ENCODE measurements at regions not wholly inside any gene's neighbourhood (a gene's known extent, or its start where the extent isn't known, plus 50 kb on each side); places are given as distances from the start of the nearest gene placed in this dataset.

DNA sequence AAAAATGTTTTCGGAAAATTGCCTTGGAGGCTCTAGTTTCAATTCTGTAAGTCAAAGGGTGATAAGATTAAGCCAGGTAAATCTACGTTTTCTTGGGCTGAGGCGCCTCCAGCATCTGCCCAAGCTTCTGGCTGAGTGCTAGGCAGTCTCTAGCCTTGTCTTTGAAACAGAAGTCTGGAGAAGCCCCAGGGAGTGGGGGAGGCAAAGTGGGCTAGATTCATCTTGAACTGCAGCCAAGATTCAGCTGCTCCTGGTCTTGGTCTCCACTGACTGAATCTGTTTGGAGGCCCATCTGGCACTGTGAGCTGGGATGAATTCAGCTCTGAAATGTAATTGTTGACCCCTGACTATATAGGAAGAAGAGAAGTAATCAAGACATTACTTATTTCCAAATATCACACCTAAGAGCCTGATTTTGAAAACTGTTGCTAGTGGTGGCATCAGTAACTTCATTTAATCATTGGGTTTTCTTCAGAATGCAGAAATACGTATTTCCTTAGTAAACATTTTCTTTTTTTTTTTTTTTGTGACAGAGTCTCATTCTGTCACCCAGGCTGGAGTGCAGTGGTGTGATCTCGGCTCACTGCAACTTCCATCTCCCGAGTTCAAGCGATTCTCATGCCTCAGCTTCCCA lies 187.3 kb upstream of the LEF1 start:
- FAIRE-seq (no peak), DNase-seq (ENCODE audit: low read depth) (no peak)
- Histone ChIP-seq H3K36me3 (ENCODE audit: control insufficient read depth, insufficient read depth, low read length) (no peaks in the 10 kb centered on the region), H3K27me3 (ENCODE audit: control insufficient read depth, insufficient read depth, low read length) (peaks cover 5% of the 10 kb centered on the region), H3K4me3 (ENCODE audit: low read depth, low read length) (no peak overlapping the region)
- TF ChIP-seq, protein P1, sequence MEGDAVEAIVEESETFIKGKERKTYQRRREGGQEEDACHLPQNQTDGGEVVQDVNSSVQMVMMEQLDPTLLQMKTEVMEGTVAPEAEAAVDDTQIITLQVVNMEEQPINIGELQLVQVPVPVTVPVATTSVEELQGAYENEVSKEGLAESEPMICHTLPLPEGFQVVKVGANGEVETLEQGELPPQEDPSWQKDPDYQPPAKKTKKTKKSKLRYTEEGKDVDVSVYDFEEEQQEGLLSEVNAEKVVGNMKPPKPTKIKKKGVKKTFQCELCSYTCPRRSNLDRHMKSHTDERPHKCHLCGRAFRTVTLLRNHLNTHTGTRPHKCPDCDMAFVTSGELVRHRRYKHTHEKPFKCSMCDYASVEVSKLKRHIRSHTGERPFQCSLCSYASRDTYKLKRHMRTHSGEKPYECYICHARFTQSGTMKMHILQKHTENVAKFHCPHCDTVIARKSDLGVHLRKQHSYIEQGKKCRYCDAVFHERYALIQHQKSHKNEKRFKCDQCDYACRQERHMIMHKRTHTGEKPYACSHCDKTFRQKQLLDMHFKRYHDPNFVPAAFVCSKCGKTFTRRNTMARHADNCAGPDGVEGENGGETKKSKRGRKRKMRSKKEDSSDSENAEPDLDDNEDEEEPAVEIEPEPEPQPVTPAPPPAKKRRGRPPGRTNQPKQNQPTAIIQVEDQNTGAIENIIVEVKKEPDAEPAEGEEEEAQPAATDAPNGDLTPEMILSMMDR (IDR thresholded peaks at IDR 0.05; ENCODE audit: insufficient read depth, low read length, severe bottlenecking): no peak

DNA sequence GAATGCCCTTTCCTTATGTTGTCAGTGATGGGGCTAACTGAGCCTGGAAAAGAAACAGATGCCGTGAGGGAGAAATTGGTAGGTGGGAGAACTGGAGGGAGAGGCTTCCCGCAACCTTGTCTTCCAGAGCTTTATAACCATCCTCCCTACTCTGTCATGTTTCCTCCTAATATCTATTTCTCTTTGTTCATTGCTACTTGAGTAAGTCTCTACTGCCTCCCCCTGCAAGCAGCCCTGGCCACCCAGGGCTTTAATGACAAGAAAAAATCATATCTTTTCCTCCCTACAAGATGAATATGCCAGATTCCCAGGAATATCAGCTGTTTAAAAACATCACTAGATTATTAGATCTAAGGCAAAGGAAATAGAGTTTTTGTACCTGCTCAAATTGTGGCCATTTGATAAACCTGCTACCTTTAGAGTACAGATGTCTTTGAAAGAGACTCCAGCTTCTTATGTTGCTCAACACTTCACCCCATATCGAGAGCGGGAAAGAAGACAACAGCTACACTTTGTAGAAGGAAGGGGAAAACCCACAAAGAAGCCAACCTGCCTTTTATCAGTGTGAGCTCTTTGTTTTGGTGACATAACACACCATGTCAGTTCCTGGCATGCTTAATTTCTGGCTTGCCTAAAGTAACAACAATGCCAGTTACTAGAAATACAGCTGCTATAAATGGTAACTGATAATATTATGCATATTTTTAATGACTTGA lies 186.6 kb upstream of the LEF1 start:
- TF ChIP-seq, protein P1 (IDR thresholded peaks at IDR 0.05; ENCODE audit: insufficient read depth, low read length, severe bottlenecking): no peak
- Histone ChIP-seq H3K36me3 (ENCODE audit: control insufficient read depth, insufficient read depth, low read length) (no peaks in the 10 kb centered on the region), H3K27me3 (ENCODE audit: control insufficient read depth, insufficient read depth, low read length) (peaks cover 5% of the 10 kb centered on the region), H3K4me3 (ENCODE audit: low read depth, low read length) (no peak overlapping the region)
- FAIRE-seq: no peak
- DNase-seq (ENCODE audit: low read depth): no peak

GRCh38 chr4:108352664-108353308 lies 184.1 kb upstream of the LEF1 start:
- FAIRE-seq (no peak), DNase-seq (ENCODE audit: low read depth) (no peak)
- TF ChIP-seq, protein P1 (IDR thresholded peaks at IDR 0.05; ENCODE audit: insufficient read depth, low read length, severe bottlenecking): no peak
- no peak overlapping the region for H3K4me3 ChIP-seq (ENCODE audit: low read depth, low read length)
- H3K36me3 ChIP-seq (ENCODE audit: control insufficient read depth, insufficient read depth, low read length): no peaks in the 10 kb centered on the region
- H3K27me3 ChIP-seq (ENCODE audit: control insufficient read depth, insufficient read depth, low read length): peaks cover 5% of the 10 kb centered on the region

DNA sequence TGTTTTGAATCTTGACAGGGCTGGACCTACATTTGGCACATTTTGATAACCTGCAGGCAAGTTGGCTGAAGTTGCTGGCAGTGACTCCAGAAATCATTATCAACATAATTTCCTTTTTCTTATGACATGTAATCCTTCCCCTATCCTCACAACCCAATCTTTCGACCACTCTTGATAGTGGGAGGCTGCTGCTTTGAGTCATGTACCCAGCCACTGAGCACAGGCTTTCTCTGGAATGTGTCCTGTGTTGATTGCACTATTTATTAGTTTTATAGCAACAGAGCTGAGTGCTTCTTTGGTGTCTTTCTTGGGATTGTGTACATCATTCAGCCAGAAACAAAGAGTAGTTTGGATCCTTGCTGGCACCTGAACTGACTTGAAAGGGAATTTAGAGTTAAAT lies 183.1 kb upstream of the LEF1 start:
- TF ChIP-seq, protein P1 (IDR thresholded peaks at IDR 0.05; ENCODE audit: insufficient read depth, low read length, severe bottlenecking): no peak
- DNase-seq (ENCODE audit: low read depth) (no peak), FAIRE-seq (no peak)
- H3K4me3 ChIP-seq (ENCODE audit: low read depth, low read length): no peak overlapping the region
- H3K27me3 ChIP-seq (ENCODE audit: control insufficient read depth, insufficient read depth, low read length): peaks cover 5% of the 10 kb centered on the region
- no peaks in the 10 kb centered on the region for H3K36me3 ChIP-seq (ENCODE audit: control insufficient read depth, insufficient read depth, low read length)

DNA sequence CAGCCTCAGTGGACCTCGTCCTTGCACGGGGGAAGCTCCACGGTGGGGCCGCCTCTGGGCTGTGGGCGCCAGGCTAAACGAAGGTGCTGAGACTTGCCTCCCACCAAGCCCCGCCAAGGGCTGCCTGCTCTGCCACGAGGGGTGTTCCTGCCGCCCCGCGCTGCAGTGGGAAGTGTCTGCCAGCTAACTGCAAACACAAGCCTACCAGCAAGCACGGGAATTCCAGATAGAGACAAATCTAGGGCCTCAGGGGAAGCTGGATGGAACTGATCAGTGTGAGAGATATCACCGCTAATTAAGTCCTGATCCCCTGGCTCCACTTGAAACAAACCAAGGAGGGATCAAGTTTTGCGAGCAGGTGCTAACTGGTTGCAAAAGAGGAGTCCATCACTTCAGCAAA lies 181.6 kb upstream of the LEF1 start:
- Histone ChIP-seq H3K36me3 (ENCODE audit: control insufficient read depth, insufficient read depth, low read length) (no peaks in the 10 kb centered on the region), H3K27me3 (ENCODE audit: control insufficient read depth, insufficient read depth, low read length) (peaks cover 5% of the 10 kb centered on the region), H3K4me3 (ENCODE audit: low read depth, low read length) (no peak overlapping the region)
- DNase-seq (ENCODE audit: low read depth): no peak
- FAIRE-seq: no peak
- TF ChIP-seq, protein P1 (IDR thresholded peaks at IDR 0.05; ENCODE audit: insufficient read depth, low read length, severe bottlenecking): no peak
